ENCODE measurements at regions not wholly inside any gene's neighbourhood (a gene's known extent, or its start where the extent isn't known, plus 50 kb on each side); places are given as distances from the start of the nearest gene placed in this dataset.
"Not testable (repeated sequence)": the region's sequence is repeated elsewhere in the genome, so short reads cannot be mapped to it uniquely, and the experiment has no call there.

- DNase-seq: no peak
Observed at GRCh38 chr10:78419481-78420265, 386.0 kb downstream of the RPS24 start.

GRCh38 chr10:78420946-78421735 is 387.5 kb downstream of the RPS24 start:
- DNase-seq: no peak

- DNase-seq: not testable (repeated sequence)
Observed at GRCh38 chr10:78424050-78424449, 390.4 kb downstream of the RPS24 start.

- no peak for DNase-seq
Observed at GRCh38 chr10:78424723-78425122, 391.1 kb downstream of the RPS24 start.

- no peak for DNase-seq
Observed at GRCh38 chr10:78426181-78426580, 392.5 kb downstream of the RPS24 start.

- DNase-seq: no peak
Observed at GRCh38 chr10:78427497-78428031, 393.9 kb downstream of the RPS24 start.

GRCh38 chr10:78428579-78428978 is 394.9 kb downstream of the RPS24 start:
- no peak for DNase-seq

GRCh38 chr10:78429984-78430383 is 396.3 kb downstream of the RPS24 start:
- peak; percentile 62 for DNase-seq

- DNase-seq: no peak
Observed at GRCh38 chr10:78432583-78432982, 398.9 kb downstream of the RPS24 start.

GRCh38 chr10:78433076-78433595 is 399.5 kb downstream of the RPS24 start:
- DNase-seq: no peak

GRCh38 chr10:78433766-78434535 is 400.3 kb downstream of the RPS24 start:
- DNase-seq: peak; percentile 94

- DNase-seq: no peak
Observed at GRCh38 chr10:78434886-78435285, 401.2 kb downstream of the RPS24 start.

GRCh38 chr10:78435484-78436221 is 402.0 kb downstream of the RPS24 start:
- DNase-seq: peak; percentile 65

- peak; percentile 60 for DNase-seq
Observed at GRCh38 chr10:78436222-78436573, 402.5 kb downstream of the RPS24 start.

- DNase-seq: no peak
Observed at GRCh38 chr10:78436706-78437406, 403.2 kb downstream of the RPS24 start.

- no peak for DNase-seq
Observed at GRCh38 chr10:78437407-78437768, 403.7 kb downstream of the RPS24 start.

- no peak for DNase-seq
Observed at GRCh38 chr10:78437998-78438906, 404.6 kb downstream of the RPS24 start.

- DNase-seq: no peak
Observed at GRCh38 chr10:78438907-78439809, 405.5 kb downstream of the RPS24 start.

- no peak for DNase-seq
Observed at GRCh38 chr10:78441010-78441409, 407.3 kb downstream of the RPS24 start.

All from eye (tissue), 1 donor.